C4-2B (cell line): ENCODE measurements at regions not wholly inside any gene's neighbourhood (a gene's known extent, or its start where the extent isn't known, plus 50 kb on each side); places are given as distances from the start of the nearest gene placed in this dataset.

Source experiments
- H3K27ac ChIP-seq: fragments of 450-650 bp; 2 replicates; pipeline ENCODE4 v1.5.1; 2017
- ZFX ChIP-seq: fragments of 450-650 bp; IDR thresholded peaks from 2 replicates; pipeline ENCODE4 v1.6.1; 2017
- TF ChIP-seq, protein P1 (sequence below): fragments of 450-650 bp; conservative IDR thresholded peaks from 2 replicates; pipeline ENCODE4 v1.5.1; 2017; ENCODE audit warnings: mild to moderate bottlenecking

DNA sequence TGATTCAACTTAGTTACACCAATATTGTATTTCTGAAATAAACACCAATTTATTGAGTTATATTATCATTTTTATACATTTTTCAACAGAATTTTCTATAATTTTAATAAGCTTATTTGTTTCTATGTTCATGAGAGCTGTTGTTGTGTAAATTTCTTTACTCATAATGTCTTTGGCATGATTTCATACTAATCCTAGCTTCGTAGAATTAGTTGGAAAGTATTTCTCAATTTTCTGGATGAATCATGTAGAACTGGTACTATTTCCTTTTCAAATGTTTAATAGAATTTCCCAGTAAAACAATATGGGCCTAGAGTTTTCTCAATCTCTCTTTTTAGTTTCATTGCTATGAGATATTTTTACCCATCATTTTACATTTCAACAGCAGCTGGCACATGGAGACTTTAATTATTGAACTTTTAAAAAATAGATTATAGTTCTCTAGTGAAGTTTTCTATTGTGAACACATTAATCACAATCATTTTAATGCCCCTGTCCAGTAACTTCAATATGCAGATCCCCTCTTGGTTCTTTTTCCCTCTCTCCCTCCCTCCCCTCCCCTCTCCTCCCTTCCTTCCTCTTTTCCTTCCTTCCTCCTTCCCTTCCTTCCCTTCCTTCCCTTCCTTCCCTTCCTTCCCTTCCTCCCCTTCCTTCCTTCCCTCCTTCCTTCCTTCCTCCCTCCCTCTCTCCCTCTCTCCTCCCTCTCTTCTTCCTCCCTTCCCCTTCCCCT, 1357.1 kb downstream of the ZPLD1 start:
- no peak overlapping the region for H3K27ac ChIP-seq

DNA sequence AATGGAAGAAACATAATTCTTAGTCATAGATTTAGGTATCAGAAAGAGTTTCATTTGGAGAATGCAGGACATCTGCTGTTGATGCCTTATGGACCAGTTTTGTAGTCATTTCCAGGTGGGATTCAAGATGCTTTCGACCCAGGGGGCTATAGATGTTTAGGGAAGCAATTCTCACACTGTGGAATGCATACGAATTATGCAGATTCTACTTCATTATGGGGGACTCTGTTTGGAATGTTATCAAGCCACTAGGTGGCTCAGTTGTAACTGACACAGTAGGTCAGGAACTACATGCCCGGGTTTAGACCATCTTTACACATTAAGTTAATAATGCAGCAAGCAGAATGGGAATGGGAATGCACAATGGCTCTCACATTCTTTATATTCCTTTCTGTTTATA, 1359.8 kb downstream of the ZPLD1 start:
- H3K27ac ChIP-seq = no peak overlapping the region
- no peak for TF ChIP-seq ZFX
- TF ChIP-seq, protein P1, sequence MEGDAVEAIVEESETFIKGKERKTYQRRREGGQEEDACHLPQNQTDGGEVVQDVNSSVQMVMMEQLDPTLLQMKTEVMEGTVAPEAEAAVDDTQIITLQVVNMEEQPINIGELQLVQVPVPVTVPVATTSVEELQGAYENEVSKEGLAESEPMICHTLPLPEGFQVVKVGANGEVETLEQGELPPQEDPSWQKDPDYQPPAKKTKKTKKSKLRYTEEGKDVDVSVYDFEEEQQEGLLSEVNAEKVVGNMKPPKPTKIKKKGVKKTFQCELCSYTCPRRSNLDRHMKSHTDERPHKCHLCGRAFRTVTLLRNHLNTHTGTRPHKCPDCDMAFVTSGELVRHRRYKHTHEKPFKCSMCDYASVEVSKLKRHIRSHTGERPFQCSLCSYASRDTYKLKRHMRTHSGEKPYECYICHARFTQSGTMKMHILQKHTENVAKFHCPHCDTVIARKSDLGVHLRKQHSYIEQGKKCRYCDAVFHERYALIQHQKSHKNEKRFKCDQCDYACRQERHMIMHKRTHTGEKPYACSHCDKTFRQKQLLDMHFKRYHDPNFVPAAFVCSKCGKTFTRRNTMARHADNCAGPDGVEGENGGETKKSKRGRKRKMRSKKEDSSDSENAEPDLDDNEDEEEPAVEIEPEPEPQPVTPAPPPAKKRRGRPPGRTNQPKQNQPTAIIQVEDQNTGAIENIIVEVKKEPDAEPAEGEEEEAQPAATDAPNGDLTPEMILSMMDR = peak; percentile 30

More for the DNA sequence above, 1357.1 kb downstream of the ZPLD1 start:
- TF ChIP-seq ZFX = no peak
- TF ChIP-seq, protein P1 = no peak

DNA sequence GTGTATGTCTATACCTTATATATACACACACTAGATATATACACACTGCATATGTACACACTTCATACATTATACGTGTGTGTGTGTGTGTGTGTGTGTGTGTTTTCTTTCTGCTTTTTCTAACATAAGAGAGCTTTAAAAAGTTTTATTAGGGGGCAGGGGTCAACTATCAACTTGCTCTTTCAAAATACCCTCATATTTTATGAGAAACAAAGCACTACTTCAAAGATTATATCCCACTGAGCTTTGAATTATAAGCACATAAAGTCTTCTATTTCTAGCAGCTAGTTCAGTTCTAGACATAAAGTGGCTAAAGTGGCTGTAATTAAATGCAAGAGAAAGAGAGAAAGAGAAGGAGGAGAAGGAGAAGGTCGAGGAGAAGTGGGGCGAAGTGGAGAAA, 1361.3 kb downstream of the ZPLD1 start:
- H3K27ac ChIP-seq = no peak overlapping the region
- TF ChIP-seq, protein P1 = no peak
- no peak for TF ChIP-seq ZFX

DNA sequence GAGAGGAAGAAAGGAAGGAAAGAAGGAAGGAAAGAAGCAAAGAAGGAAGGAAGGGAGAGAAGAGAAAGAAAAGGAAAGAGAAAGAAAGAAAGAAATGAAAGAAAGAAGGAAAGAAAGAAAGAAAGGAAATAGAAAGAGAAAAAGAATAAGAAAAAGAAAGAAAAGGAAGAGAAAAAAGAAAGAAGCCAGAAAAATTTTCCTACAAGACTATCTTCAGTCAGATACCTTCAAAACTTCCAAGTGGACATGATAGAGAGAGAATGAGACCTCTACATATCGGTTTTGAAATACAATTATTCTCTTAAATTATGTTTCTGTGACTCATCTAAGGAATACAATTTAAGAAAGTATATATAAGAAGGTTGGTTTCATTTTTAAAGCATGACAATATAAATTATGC, 1369.0 kb downstream of the ZPLD1 start:
- H3K27ac ChIP-seq = no peak overlapping the region
- TF ChIP-seq ZFX = no peak
- TF ChIP-seq, protein P1 = no peak

DNA sequence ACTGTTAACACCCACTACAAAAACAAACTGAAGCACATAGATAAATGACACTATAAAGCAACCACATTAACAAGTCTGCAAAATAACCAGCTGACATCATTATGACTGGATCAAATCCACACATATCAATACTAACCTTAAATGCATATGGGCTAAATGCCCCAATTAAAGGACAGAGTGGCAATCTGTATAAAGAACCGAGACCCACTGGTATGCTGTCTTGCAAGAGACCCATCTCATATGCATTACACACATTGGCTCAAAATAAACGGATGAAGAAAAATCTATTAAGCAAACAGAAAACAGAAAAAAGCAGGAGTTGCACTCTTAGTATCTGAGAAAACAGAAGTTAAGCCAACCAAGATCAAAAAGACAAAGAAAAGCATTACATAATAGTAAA, 1375.4 kb downstream of the ZPLD1 start:
- TF ChIP-seq, protein P1 = no peak
- TF ChIP-seq ZFX = no peak

DNA sequence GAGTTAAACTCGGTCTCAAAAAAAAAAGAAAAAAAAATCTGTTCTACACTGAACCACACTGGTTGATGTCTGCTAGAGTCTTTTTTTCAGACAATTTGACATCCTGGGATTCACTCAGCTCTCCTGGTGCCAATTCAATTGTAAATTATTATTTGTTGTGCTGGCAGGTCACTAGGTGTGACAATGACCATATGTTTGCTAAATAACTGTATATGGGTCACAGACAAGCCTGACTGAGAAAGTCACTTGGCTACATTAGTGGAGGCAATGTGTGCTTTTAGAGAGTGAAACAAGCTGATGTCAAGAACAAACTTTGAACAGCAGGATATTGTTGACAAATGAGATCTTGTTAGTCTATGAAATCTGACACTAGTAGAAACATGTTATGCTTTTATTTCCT, 1379.1 kb downstream of the ZPLD1 start:
- TF ChIP-seq ZFX = no peak
- TF ChIP-seq, protein P1 = no peak
- H3K27ac ChIP-seq = peak overlapping the region; percentile 78

More for the DNA sequence above, 1375.4 kb downstream of the ZPLD1 start:
- no peak overlapping the region for H3K27ac ChIP-seq

DNA sequence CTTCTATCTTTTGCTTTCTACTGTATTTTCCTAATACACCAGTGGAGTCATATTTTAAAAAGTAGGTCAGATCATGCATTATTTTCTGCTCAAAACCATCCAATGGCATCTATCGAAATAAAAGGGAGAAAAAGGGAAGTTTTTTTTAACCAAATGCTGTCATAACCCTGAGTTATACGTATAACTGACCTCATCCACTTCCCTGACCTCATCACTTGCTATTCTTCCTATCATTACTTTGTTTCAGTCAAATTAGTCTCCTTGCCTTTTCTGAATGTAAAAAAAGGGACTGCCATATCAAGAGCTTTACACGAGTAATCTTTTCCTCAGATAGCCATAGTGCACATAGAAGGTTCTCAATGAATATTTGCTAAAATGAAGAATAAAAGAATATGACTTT, 1383.6 kb downstream of the ZPLD1 start:
- no peak for TF ChIP-seq ZFX

DNA sequence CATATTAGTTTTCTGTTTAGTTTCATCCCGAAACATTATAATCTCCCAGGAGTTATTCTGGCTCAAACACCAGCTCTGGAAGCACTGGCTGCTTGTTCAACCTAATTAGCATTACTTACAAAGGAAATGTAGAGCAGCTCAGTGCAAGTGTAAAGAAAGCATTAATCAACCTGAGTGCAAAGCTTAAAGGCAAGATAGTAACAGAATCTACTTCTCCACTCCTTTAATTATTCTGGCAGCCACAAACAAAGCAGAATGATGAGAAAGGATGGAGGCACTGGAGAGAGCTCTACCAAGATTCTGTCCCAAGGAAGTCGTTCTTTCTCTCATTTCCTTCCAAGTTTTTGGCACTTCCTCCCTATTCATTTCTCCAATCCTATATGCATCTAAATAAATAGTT, 1384.0 kb downstream of the ZPLD1 start:
- TF ChIP-seq ZFX = no peak
- TF ChIP-seq, protein P1 = no peak
- H3K27ac ChIP-seq = no peak overlapping the region

More for the DNA sequence above, 1383.6 kb downstream of the ZPLD1 start:
- no peak overlapping the region for H3K27ac ChIP-seq
